ENCODE measurements at regions not wholly inside any gene's neighbourhood (a gene's known extent, or its start where the extent isn't known, plus 50 kb on each side); places are given as distances from the start of the nearest gene placed in this dataset.

- TF ChIP-seq EZH2 (IDR thresholded peaks at IDR 0.05; ENCODE audit: insufficient read depth, poor library complexity, severe bottlenecking) (no peak), EZH2phosphoT487 (IDR thresholded peaks at IDR 0.05; ENCODE audit: insufficient read depth, low read depth) (no peak)
These were observed 356.8 kb upstream of the SLITRK1 start for GRCh38 chr13:84239032-84239431.
